SK-N-SH treated with all-trans-retinoic acid at 6 μM for 48 hours (cell line): ENCODE measurements at regions not wholly inside any gene's neighbourhood (a gene's known extent, or its start where the extent isn't known, plus 50 kb on each side); places are given as distances from the start of the nearest gene placed in this dataset.

Experiments
- ATAC-seq: fragments of 200-7000 bp; cut with Tn5 transposase; 3 replicates; pipeline ENCODE4 v1.9.1; 2020; ENCODE audit warnings: mild to moderate bottlenecking, moderate library complexity
- CREB5 ChIP-seq: fragments of 250-450 bp; sonication (Bioruptor Pico); IDR thresholded peaks from 2 replicates; pipeline ENCODE4 v1.5.1; 2020; ENCODE audit warnings: low read depth, mild to moderate bottlenecking, moderate library complexity
- CSRNP3 ChIP-seq: fragments of 250-450 bp; sonication (Bioruptor Pico); IDR thresholded peaks from 2 replicates; pipeline ENCODE4 v1.5.1; 2021; ENCODE audit warnings: mild to moderate bottlenecking, moderate library complexity
- GLIS3 ChIP-seq: fragments of 250-450 bp; sonication (Bioruptor Pico); IDR thresholded peaks from 2 replicates; pipeline ENCODE4 v1.5.0; 2020; ENCODE audit warnings: mild to moderate bottlenecking, moderate library complexity
- ISL1 ChIP-seq: fragments of 250-450 bp; sonication (Bioruptor Pico); IDR thresholded peaks from 2 replicates; pipeline ENCODE4 v2.1.2; 2022; ENCODE audit warnings: mild to moderate bottlenecking, moderate library complexity
- OSR1 ChIP-seq: fragments of 250-450 bp; sonication (Bioruptor Pico); IDR thresholded peaks from 2 replicates; pipeline ENCODE4 v1.8.0; 2022; ENCODE audit warnings: moderate library complexity, mild to moderate bottlenecking, inconsistent platforms
- PPARA ChIP-seq: fragments of 250-450 bp; sonication (Bioruptor Pico); IDR thresholded peaks from 2 replicates; pipeline ENCODE4 v1.5.0; 2020; ENCODE audit warnings: mild to moderate bottlenecking, borderline replicate concordance
- RARB ChIP-seq: fragments of 250-450 bp; sonication (Bioruptor Pico); IDR thresholded peaks from 2 replicates; pipeline ENCODE4 v1.8.0; 2021; ENCODE audit warnings: mild to moderate bottlenecking, moderate library complexity
- SNAI2 ChIP-seq: fragments of 250-450 bp; sonication (Bioruptor Pico); IDR thresholded peaks from 2 replicates; pipeline ENCODE4 v1.5.0; 2020; ENCODE audit warnings: mild to moderate bottlenecking, moderate library complexity
- TCF4 ChIP-seq: fragments of 250-450 bp; sonication (Bioruptor Pico); IDR thresholded peaks from 2 replicates; pipeline ENCODE4 v1.8.0; 2021; ENCODE audit warnings: mild to moderate bottlenecking, moderate library complexity, borderline replicate concordance
- TOX ChIP-seq: fragments of 250-450 bp; sonication (Bioruptor Pico); IDR thresholded peaks from 2 replicates; pipeline ENCODE4 v1.8.0; 2021; ENCODE audit warnings: mild to moderate bottlenecking, moderate library complexity, borderline replicate concordance
- ZC3H10 ChIP-seq: fragments of 250-450 bp; sonication (Bioruptor Pico); IDR thresholded peaks from 2 replicates; pipeline ENCODE4 v1.5.1; 2021; ENCODE audit warnings: mild to moderate bottlenecking, moderate library complexity
- ZFP3 ChIP-seq: fragments of 250-450 bp; sonication (Bioruptor Pico); IDR thresholded peaks from 2 replicates; pipeline ENCODE4 v1.5.0; 2020; ENCODE audit warnings: mild to moderate bottlenecking, moderate library complexity
- ZFP30 ChIP-seq: fragments of 450-650 bp; formaldehyde crosslinking; IDR thresholded peaks from 2 replicates; pipeline ENCODE4 v1.5.0; 2022; ENCODE audit warnings: mild to moderate bottlenecking, moderate library complexity
- ZNF565 ChIP-seq: fragments of 450-650 bp; formaldehyde crosslinking; conservative IDR thresholded peaks from 2 replicates; pipeline ENCODE4 v1.5.0; 2020; ENCODE audit warnings: low read depth, mild to moderate bottlenecking, moderate library complexity
- ZNF70 ChIP-seq: fragments of 450-650 bp; formaldehyde crosslinking; IDR thresholded peaks from 2 replicates; pipeline ENCODE4 v1.5.0; 2020; ENCODE audit warnings: mild to moderate bottlenecking, moderate library complexity
- ZNF8 ChIP-seq: fragments of 450-650 bp; formaldehyde crosslinking; IDR thresholded peaks from 2 replicates; pipeline ENCODE4 v1.5.0; 2020; ENCODE audit warnings: mild to moderate bottlenecking, moderate library complexity
- TF ChIP-seq, protein P1 (sequence below): fragments of 250-450 bp; sonication (Bioruptor Pico); IDR thresholded peaks from 2 replicates; pipeline ENCODE4 v1.5.0; 2020; ENCODE audit warnings: mild to moderate bottlenecking, moderate library complexity
- TF ChIP-seq, protein P2 (sequence below): fragments of 250-450 bp; sonication (Bioruptor Pico); IDR thresholded peaks from 2 replicates; pipeline ENCODE4 v1.8.0; 2021; ENCODE audit warnings: low read depth, mild to moderate bottlenecking, moderate library complexity, borderline replicate concordance
- TF ChIP-seq, protein P3 (sequence below): fragments of 250-450 bp; sonication (Bioruptor Pico); IDR thresholded peaks from 2 replicates; pipeline ENCODE4 v1.8.0; 2020; ENCODE audit warnings: mild to moderate bottlenecking, moderate library complexity, borderline replicate concordance

GRCh38 chr4:14059006-14059405, 431.5 kb upstream of the BOD1L1 start:
- TF ChIP-seq TOX (CRISPR knock-in tag) (no peak), PPARA (no peak), ZNF565 (no peak), GLIS3 (no peak), CSRNP3 (CRISPR knock-in tag) (no peak), RARB (CRISPR knock-in tag) (no peak), ZC3H10 (CRISPR knock-in tag) (no peak), ZFP3 (no peak), OSR1 (CRISPR knock-in tag) (no peak), CREB5 (CRISPR knock-in tag) (no peak), ZFP30 (CRISPR knock-in tag) (no peak), SNAI2 (CRISPR knock-in tag) (no peak)
- TF ChIP-seq, protein P1, sequence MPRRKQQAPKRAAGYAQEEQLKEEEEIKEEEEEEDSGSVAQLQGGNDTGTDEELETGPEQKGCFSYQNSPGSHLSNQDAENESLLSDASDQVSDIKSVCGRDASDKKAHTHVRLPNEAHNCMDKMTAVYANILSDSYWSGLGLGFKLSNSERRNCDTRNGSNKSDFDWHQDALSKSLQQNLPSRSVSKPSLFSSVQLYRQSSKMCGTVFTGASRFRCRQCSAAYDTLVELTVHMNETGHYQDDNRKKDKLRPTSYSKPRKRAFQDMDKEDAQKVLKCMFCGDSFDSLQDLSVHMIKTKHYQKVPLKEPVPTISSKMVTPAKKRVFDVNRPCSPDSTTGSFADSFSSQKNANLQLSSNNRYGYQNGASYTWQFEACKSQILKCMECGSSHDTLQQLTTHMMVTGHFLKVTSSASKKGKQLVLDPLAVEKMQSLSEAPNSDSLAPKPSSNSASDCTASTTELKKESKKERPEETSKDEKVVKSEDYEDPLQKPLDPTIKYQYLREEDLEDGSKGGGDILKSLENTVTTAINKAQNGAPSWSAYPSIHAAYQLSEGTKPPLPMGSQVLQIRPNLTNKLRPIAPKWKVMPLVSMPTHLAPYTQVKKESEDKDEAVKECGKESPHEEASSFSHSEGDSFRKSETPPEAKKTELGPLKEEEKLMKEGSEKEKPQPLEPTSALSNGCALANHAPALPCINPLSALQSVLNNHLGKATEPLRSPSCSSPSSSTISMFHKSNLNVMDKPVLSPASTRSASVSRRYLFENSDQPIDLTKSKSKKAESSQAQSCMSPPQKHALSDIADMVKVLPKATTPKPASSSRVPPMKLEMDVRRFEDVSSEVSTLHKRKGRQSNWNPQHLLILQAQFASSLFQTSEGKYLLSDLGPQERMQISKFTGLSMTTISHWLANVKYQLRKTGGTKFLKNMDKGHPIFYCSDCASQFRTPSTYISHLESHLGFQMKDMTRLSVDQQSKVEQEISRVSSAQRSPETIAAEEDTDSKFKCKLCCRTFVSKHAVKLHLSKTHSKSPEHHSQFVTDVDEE (CRISPR knock-in tag) = no peak
- TF ChIP-seq, protein P2, sequence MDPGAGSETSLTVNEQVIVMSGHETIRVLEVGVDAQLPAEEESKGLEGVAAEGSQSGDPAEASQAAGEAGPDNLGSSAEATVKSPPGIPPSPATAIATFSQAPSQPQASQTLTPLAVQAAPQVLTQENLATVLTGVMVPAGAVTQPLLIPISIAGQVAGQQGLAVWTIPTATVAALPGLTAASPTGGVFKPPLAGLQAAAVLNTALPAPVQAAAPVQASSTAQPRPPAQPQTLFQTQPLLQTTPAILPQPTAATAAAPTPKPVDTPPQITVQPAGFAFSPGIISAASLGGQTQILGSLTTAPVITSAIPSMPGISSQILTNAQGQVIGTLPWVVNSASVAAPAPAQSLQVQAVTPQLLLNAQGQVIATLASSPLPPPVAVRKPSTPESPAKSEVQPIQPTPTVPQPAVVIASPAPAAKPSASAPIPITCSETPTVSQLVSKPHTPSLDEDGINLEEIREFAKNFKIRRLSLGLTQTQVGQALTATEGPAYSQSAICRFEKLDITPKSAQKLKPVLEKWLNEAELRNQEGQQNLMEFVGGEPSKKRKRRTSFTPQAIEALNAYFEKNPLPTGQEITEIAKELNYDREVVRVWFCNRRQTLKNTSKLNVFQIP (CRISPR knock-in tag) = no peak
- TF ChIP-seq, protein P3, sequence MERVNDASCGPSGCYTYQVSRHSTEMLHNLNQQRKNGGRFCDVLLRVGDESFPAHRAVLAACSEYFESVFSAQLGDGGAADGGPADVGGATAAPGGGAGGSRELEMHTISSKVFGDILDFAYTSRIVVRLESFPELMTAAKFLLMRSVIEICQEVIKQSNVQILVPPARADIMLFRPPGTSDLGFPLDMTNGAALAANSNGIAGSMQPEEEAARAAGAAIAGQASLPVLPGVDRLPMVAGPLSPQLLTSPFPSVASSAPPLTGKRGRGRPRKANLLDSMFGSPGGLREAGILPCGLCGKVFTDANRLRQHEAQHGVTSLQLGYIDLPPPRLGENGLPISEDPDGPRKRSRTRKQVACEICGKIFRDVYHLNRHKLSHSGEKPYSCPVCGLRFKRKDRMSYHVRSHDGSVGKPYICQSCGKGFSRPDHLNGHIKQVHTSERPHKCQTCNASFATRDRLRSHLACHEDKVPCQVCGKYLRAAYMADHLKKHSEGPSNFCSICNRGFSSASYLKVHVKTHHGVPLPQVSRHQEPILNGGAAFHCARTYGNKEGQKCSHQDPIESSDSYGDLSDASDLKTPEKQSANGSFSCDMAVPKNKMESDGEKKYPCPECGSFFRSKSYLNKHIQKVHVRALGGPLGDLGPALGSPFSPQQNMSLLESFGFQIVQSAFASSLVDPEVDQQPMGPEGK (CRISPR knock-in tag) = no peak
- no peak for ATAC-seq

GRCh38 chr4:14064984-14065383, 437.5 kb upstream of the BOD1L1 start:
- ATAC-seq = no peak
- TF ChIP-seq ZNF8 = no peak

GRCh38 chr4:14065406-14065805, 437.9 kb upstream of the BOD1L1 start:
- TF ChIP-seq, protein P3 (CRISPR knock-in tag) = no peak
- no peak for TF ChIP-seq CSRNP3 (CRISPR knock-in tag)
- TF ChIP-seq ZNF70 = no peak
- no peak for TF ChIP-seq TCF4 (CRISPR knock-in tag)
- TF ChIP-seq ISL1 (CRISPR knock-in tag) = no peak
- no peak for TF ChIP-seq CREB5 (CRISPR knock-in tag)
- no peak for TF ChIP-seq TOX (CRISPR knock-in tag)
- TF ChIP-seq ZNF8 = no peak
- TF ChIP-seq ZFP30 (CRISPR knock-in tag) = no peak
- no peak for TF ChIP-seq ZC3H10 (CRISPR knock-in tag)
- no peak for ATAC-seq
